Lower leg skin (tissue), 4 donors: ENCODE measurements at regions not wholly inside any gene's neighbourhood (a gene's known extent, or its start where the extent isn't known, plus 50 kb on each side); places are given as distances from the start of the nearest gene placed in this dataset.

Source experiments
- DNase-seq, 2 donors: peaks; one replicate each; pipeline ENCODE4 v3.0.0-alpha.2; 2019; ENCODE audit warnings: low spot score in 2 of 2
- H3K4me3 ChIP-seq: fragments of 200-600 bp; sonication (generic); 2 replicates; pipeline ENCODE4 v1.5.1; 2017; ENCODE audit warnings: mild to moderate bottlenecking, low read depth; ENCODE audit not compliant: poor library complexity, severe bottlenecking
- POLR2A ChIP-seq, 2 donors: fragments of 450-650 bp; IDR thresholded peaks; one replicate each; pipeline ENCODE4 v1.6.1; 2016 to 2017; ENCODE audit warnings: antibody characterized with exemption in 2 of 2, mild to moderate bottlenecking in 1 of 2, moderate library complexity in 1 of 2
- WGBS, 2 donors: methylation state at CpG; one replicate each; pipeline ENCODE4 v1.1.5; 2018; 5-methylcytosine and 5-hydroxymethylcytosine counted together
- intact Hi-C: fragments of 100-400 bp; cut with DNase I; formaldehyde crosslinking; loops from one replicate; pipeline ENCODE4 v1.15.0; 2023; ENCODE audit warnings: low total_unique reads
- TF ChIP-seq, protein P1 (sequence below), 3 donors: fragments of 450-650 bp; IDR thresholded peaks; one replicate each; pipeline ENCODE4 v1.5.1; 2016; ENCODE audit warnings: antibody characterized with exemption in 3 of 3, mild to moderate bottlenecking in 3 of 3, moderate library complexity in 2 of 3

GRCh38 chr4:100651499-100652175, 133.8 kb upstream of the EMCN start:
- no peak for DNase-seq
- WGBS, 2 donors, result 74 to 87% methylated on average over 3 of the region's 3 CpGs
- intact Hi-C loops, result no loop called here

GRCh38 chr4:100649417-100649816, 131.6 kb upstream of the EMCN start:
- H3K4me3 ChIP-seq, result no peak overlapping the region
- DNase-seq, result no peak
- WGBS, 2 donors, result 36 to 50% methylated on average over 1 of the region's 1 CpG
- intact Hi-C loops, result no loop called here
- TF ChIP-seq POLR2A (IDR thresholded peaks at IDR 0.05), result no peak
- TF ChIP-seq, protein P1, sequence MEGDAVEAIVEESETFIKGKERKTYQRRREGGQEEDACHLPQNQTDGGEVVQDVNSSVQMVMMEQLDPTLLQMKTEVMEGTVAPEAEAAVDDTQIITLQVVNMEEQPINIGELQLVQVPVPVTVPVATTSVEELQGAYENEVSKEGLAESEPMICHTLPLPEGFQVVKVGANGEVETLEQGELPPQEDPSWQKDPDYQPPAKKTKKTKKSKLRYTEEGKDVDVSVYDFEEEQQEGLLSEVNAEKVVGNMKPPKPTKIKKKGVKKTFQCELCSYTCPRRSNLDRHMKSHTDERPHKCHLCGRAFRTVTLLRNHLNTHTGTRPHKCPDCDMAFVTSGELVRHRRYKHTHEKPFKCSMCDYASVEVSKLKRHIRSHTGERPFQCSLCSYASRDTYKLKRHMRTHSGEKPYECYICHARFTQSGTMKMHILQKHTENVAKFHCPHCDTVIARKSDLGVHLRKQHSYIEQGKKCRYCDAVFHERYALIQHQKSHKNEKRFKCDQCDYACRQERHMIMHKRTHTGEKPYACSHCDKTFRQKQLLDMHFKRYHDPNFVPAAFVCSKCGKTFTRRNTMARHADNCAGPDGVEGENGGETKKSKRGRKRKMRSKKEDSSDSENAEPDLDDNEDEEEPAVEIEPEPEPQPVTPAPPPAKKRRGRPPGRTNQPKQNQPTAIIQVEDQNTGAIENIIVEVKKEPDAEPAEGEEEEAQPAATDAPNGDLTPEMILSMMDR (IDR thresholded peaks at IDR 0.05), result no peak

More at GRCh38 chr4:100651499-100652175, 133.8 kb upstream of the EMCN start:
- no peak for TF ChIP-seq POLR2A (IDR thresholded peaks at IDR 0.05)
- TF ChIP-seq, protein P1 (IDR thresholded peaks at IDR 0.05), result no peak
- no peak overlapping the region for H3K4me3 ChIP-seq

- intact Hi-C loops, result no loop called here
- 78% methylated on average over 3 of the region's 3 CpGs for WGBS, 2 donors
- no peak for TF ChIP-seq POLR2A (IDR thresholded peaks at IDR 0.05)
- DNase-seq, result no peak
- no peak overlapping the region for H3K4me3 ChIP-seq
Measured at GRCh38 chr4:100644150-100644549, 126.3 kb upstream of the EMCN start.

DNA sequence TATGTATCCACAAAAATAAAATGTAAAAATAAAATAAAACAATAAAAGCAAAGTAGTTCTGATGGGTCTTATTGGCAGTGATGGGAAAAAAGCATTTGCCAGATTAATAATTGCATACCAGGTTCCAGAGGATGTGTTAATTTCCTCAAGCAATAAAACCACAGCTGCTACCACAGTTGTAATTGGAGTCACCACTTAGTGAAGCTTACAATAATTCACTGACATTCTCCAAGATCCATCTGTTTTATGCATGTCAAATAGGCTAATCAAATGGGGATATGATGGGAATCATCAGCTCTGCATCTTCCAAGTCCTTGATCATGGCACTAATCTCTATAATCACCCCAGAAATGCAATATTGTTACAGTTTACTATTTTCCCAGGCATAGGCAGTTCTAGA, 123.5 kb upstream of the EMCN start:
- no peak overlapping the region for H3K4me3 ChIP-seq
- no peak for TF ChIP-seq POLR2A (IDR thresholded peaks at IDR 0.05)
- TF ChIP-seq, protein P1 (IDR thresholded peaks at IDR 0.05), result no peak
- intact Hi-C loops, result no loop called here
- no peak for DNase-seq

DNA sequence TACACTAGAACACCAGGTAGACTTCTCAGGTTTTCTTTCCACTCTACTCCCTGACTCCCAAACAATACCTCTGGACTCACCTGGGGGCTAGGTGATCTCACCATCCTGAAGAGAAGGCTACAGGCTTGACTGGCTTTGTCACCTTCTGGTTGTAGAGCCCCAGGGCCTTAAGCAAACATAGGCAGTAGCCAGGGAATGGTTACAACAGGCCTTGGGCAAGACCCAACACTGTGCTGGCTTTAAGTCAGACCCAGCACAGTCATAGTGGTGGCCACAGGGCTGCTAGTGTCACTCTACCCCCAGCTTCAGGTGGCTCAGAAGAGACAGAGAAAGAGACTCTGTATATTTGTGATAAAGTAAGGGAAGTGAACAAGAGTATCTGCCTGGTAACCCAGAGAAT, 118.1 kb upstream of the EMCN start:
- DNase-seq, result no peak
- intact Hi-C loops, result no loop called here
- H3K4me3 ChIP-seq, result no peak overlapping the region
- TF ChIP-seq POLR2A (IDR thresholded peaks at IDR 0.05), result no peak
- TF ChIP-seq, protein P1 (IDR thresholded peaks at IDR 0.05), result no peak

DNA sequence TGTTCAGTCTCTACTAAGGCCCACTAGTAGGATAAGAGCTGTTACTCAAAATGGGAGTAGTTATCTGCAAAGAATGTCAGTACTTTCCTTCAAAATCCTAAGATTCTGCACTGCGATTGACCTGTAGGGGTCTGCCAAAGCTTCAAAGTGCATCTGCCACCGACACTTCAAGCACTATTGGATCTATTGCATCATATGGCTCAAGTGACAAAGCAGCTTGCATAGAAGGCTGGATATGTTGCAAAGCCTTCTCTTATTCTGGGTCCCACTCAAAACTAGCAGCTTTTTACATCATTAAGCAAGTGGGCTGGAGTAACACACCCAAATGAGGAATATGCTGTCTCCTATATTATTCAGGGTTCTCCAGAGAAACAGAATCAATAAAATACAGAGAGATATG, 115.4 kb upstream of the EMCN start:
- intact Hi-C loops, result no loop called here
- no peak for TF ChIP-seq POLR2A (IDR thresholded peaks at IDR 0.05)
- TF ChIP-seq, protein P1 (IDR thresholded peaks at IDR 0.05), result no peak
- DNase-seq, result no peak
- WGBS, 2 donors, result 93 to 98% methylated on average over 2 of the region's 2 CpGs
- no peak overlapping the region for H3K4me3 ChIP-seq
